UCSD-AML1 (cell line): ENCODE measurements at regions not wholly inside any gene's neighbourhood (a gene's known extent, or its start where the extent isn't known, plus 50 kb on each side); places are given as distances from the start of the nearest gene placed in this dataset.

Source experiments
- DNase-seq: peaks from one replicate; lab custom pipeline; 2025; ENCODE audit not compliant: unreplicated experiment; lab: John Stamatoyannopoulos, UW

- DNase-seq: no peak
Observed at GRCh38 chr2:14684516-14684915, 52.0 kb downstream of the LRATD1 start.

- DNase-seq: no peak
Observed at GRCh38 chr2:14690926-14691325, 58.4 kb downstream of the LRATD1 start.

GRCh38 chr2:14693874-14694273 is 61.4 kb downstream of the LRATD1 start:
- DNase-seq: no peak

GRCh38 chr2:14700753-14701152 is 68.2 kb downstream of the LRATD1 start:
- no peak for DNase-seq

GRCh38 chr2:14702258-14702657 is 69.7 kb downstream of the LRATD1 start:
- no peak for DNase-seq

- no peak for DNase-seq
Observed at GRCh38 chr2:14706201-14706600, 73.7 kb downstream of the LRATD1 start.

- DNase-seq: no peak
Observed at GRCh38 chr2:14712111-14712510, 79.6 kb downstream of the LRATD1 start.

DNA sequence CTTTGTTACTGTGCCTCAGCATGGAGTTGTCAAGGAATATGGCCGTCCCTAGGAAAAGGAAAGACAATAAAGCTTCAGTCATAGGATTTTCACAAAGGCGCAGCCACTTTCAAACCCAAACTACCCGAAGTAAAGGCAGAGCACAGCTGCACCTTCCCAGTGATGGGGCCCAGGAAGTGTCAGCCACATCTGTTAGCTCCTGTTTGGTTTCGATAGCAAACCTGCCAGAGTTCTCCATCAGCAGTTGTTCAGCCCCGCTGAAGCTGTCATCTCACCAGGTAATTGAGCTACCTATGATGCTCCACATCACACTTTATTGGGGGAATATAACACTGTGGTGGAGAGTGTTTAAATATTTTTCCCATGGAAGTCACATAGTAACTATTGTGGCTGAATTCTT is 80.7 kb downstream of the LRATD1 start:
- no peak for DNase-seq

DNA sequence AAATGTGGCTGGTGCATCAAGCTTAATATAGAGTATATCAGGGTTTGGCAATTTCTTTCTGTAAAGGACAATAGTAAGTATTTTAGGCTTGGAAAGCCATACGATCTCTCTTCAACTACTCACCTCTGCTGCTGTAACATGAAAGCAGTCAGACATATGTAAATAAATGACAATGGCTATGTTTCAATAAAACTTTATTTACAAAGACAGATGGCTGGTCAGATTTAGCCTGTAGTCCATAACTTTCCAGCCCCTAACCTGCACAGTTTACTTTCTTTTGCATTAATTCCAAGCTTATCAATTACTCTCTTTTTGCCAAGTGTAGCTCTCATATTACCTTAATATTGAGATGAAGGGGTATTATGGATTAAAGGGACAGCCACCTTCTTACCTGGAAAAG is 83.1 kb downstream of the LRATD1 start:
- no peak for DNase-seq

GRCh38 chr2:14716319-14716718 is 83.8 kb downstream of the LRATD1 start:
- no peak for DNase-seq

DNA sequence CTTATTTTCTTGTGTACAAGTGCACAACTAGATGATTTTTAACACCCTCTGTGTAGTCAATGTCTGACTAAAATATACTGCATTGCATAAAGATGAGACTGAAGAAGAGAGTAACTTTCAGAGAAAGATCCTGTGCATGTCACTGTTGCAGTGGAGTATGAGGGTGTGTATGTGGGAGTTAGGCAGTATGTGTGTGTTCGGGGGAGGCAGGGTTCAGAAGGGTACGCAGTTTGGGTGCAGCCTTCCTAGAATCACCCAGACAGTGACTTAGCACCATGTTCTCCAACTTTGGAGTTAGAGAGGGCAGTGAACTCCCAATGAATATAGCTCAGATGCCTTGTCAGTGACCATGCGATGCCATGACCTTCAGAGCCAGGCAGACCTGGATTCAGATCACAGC is 84.6 kb downstream of the LRATD1 start:
- no peak for DNase-seq

GRCh38 chr2:14720319-14720718 is 87.8 kb downstream of the LRATD1 start:
- no peak for DNase-seq

DNA sequence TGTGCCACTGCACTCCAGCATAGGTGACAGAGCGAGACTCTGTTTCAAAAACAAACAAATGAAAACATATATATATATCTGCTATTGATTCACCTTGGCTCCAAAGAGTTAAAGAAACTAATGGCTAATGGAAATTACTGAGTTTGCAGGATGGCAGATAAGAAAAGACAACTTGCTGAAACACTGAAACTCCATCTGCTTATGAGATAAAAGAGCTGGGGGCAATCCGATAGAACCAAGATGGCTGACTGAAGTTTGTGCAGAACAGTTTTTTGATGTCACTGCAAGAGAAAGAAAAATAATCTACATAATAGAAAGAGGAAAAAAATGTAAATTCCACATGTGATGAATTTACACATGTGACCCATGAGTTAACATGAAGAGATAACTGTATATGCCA is 88.2 kb downstream of the LRATD1 start:
- DNase-seq: no peak

- DNase-seq: no peak
Observed at GRCh38 chr2:14722904-14723570, 90.5 kb downstream of the LRATD1 start.

GRCh38 chr2:14723684-14724083 is 91.2 kb downstream of the LRATD1 start:
- DNase-seq: no peak

DNA sequence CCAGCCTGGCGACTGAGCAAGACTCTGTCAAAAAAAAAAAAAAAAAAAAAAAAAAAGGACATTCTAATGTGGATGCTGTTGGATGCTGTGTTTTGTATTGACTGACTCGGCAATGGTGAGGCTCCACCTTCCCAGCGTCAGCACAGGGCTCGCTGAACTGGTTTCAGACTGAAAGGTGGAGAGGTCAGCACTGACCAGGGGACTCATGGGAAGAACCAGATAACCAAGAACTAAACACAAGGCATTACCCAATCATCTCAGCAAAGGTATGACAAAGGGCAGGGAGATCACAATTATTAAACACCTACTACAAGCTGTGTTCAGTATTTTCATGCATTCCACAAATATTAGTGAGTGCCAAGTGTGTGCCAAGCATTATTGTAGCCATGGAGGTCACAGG is 103.2 kb downstream of the LRATD1 start:
- no peak for DNase-seq

GRCh38 chr2:14737201-14737600 is 104.7 kb downstream of the LRATD1 start:
- DNase-seq: no peak

- DNase-seq: no peak
Observed at GRCh38 chr2:14743861-14744260, 111.3 kb downstream of the LRATD1 start.

DNA sequence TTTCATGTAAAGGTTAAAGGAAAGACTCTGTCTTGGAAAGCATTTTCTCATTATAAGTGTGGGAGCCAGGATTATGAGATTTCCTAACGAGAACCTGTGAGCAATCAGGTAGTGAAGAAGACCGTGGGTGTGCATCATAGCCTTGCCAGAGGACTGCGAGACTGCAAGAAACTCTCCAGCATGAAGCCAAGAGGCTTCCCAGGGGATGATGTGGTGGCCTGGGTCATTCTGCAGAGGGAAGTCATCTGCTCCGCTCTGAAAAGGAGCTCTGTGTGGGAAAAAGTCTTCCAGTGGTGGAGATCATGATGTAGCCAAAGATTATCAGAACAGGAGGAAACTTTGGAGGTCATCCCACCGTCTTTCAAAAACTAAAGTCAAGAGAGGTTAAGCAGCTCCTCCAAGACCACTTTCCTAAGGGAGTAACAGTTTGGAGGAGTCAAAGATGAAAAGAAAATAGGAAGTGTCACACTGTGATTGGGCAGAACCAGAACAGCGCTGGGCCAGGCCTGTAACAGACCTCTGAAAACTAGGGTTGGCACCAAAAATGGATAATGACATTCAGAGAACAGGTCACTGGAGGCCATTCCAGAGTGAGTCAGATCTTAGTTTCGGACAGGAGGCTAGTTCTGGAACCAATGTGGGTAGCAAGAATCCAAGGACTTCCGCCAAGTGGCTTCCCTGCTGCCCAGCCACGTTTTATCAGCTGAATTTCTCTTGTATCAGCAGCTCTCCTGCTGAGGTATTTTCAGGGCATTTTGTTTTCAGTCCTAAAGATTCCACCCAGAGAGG is 113.0 kb downstream of the LRATD1 start:
- no peak for DNase-seq

- DNase-seq: no peak
Observed at GRCh38 chr2:14746133-14746532, 113.6 kb downstream of the LRATD1 start.

GRCh38 chr2:14747447-14747846 is 114.9 kb downstream of the LRATD1 start:
- no peak for DNase-seq

DNA sequence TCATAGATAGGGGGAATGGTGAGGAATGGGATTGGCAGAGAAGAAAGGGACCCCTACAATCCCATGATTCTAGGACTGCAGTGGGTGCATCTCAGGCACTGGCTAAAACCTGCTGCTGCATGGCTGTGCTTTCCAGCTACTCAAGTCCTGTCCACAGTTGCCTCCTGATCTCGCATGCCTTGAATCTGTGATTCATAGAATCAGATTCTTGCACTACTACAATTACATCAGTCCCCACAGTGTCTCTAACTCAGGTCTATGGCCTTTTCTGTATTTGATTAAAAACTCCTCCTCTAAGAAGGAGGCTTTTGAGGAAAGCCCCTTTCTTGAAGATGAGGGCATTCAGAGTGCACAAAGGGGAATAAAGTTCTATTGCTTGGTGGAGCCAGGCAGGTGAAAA is 117.4 kb downstream of the LRATD1 start:
- no peak for DNase-seq

GRCh38 chr2:14750433-14750832 is 117.9 kb downstream of the LRATD1 start:
- DNase-seq: no peak
